GM12878 (cell line): ENCODE measurements at regions not wholly inside any gene's neighbourhood (a gene's known extent, or its start where the extent isn't known, plus 50 kb on each side); places are given as distances from the start of the nearest gene placed in this dataset.

Source experiments
- EP300 ChIP-seq, 2 experiments: fragments of 150-350 bp in 1 of 2; IDR thresholded peaks; 2 replicates each; pipeline ENCODE4 v1.6.1; 2011 to 2012; ENCODE audit warnings: low read depth in 2 of 2, low read length in 2 of 2, borderline replicate concordance in 1 of 2, improper control_type of control experiment in 1 of 2, inconsistent platforms in 1 of 2; ENCODE audit not compliant: control insufficient read depth in 1 of 2
- EZH2 ChIP-seq: IDR thresholded peaks from 2 replicates; pipeline ENCODE4 v1.6.1; 2012; ENCODE audit warnings: low read depth, mild to moderate bottlenecking, control low read depth, inconsistent platforms, low read length, borderline replicate concordance; ENCODE audit not compliant: control insufficient read depth
- NR2C1 ChIP-seq: fragments of 450-650 bp; IDR thresholded peaks from 2 replicates; pipeline ENCODE4 v1.6.1; 2017; ENCODE audit warnings: antibody characterized with exemption, mild to moderate bottlenecking, moderate library complexity
- PAX8 ChIP-seq: fragments of 450-650 bp; IDR thresholded peaks from 2 replicates; pipeline ENCODE4 v1.6.1; 2017; ENCODE audit warnings: mild to moderate bottlenecking, moderate library complexity
- POLR2A ChIP-seq: IDR thresholded peaks from 2 replicates; pipeline ENCODE4 v1.6.1; 2011; ENCODE audit warnings: low read depth, mild to moderate bottlenecking, low read length
- RAD21 ChIP-seq: IDR thresholded peaks from 2 replicates; pipeline ENCODE4 v1.6.1; 2011; ENCODE audit warnings: mild to moderate bottlenecking, low read depth, low read length, moderate library complexity; ENCODE audit not compliant: insufficient read depth
- SP1 ChIP-seq: IDR thresholded peaks from one replicate; pipeline ENCODE4 v1.6.1; 2011; ENCODE audit warnings: low read depth, low read length
- TCF12 ChIP-seq: IDR thresholded peaks from 2 replicates; pipeline ENCODE4 v1.6.1; 2011; ENCODE audit warnings: low read depth, mild to moderate bottlenecking, low read length
- TCF3 ChIP-seq: IDR thresholded peaks from 2 replicates; pipeline ENCODE4 v1.6.1; 2012; ENCODE audit warnings: low read depth, mild to moderate bottlenecking, low read length, borderline replicate concordance; ENCODE audit not compliant: insufficient read depth
- ZBED1 ChIP-seq: IDR thresholded peaks from 2 replicates; pipeline ENCODE4 v1.6.1; 2016; ENCODE audit warnings: borderline replicate concordance
- ZSCAN29 ChIP-seq: fragments of 450-650 bp; IDR thresholded peaks from 2 replicates; pipeline ENCODE4 v1.6.1; 2017; ENCODE audit warnings: mild to moderate bottlenecking, moderate library complexity
- TF ChIP-seq, protein P1 (sequence below), 3 experiments: IDR thresholded peaks in 2 of 3; conservative IDR thresholded peaks in 1 of 3; 2 replicates each; pipeline ENCODE4 v1.5.1; 2011; ENCODE audit warnings: low read depth in 3 of 3, low read length in 3 of 3, mild to moderate bottlenecking in 3 of 3, control low read depth in 2 of 3, moderate library complexity in 2 of 3, inconsistent platforms in 1 of 3, mixed read lengths in 1 of 3; ENCODE audit not compliant: control insufficient read depth in 2 of 3, insufficient read depth in 1 of 3; ENCODE audit errors: extremely low read depth in 1 of 3

DNA sequence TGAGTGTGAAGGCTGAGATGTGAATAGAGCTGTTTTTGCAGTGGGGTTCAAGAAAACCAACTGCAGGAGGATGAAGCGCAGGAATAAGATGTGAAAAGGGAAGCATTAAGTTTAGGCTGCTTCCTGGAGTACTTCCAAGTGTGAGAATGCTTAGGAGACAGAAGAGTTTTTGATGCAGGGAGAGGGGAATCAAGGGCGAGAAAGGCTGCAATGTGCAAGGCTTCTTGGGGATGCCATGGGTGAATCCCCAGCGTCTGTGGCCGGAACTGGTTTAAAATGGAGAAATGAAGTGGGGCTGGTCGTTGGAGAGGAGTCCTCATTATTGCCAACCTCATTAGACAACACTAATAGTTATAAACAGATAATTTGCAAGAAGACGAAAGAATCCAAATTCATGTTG is 764.9 kb downstream of the LIG4 start:
- TF ChIP-seq SP1 (no peak), ZSCAN29 (no peak), POLR2A (no peak), RAD21 (no peak), PAX8 (no peak), ZBED1 (no peak), TCF3 (no peak), EP300 (IDR thresholded peaks at IDR 0.05; ENCODE audit: borderline replicate concordance in 1 of 2, control insufficient read depth in 1 of 2, low read depth in 2 of 2, low read length in 2 of 2) (no peak), EZH2 (no peak), TCF12 (no peak), NR2C1 (no peak)
- TF ChIP-seq, protein P1, sequence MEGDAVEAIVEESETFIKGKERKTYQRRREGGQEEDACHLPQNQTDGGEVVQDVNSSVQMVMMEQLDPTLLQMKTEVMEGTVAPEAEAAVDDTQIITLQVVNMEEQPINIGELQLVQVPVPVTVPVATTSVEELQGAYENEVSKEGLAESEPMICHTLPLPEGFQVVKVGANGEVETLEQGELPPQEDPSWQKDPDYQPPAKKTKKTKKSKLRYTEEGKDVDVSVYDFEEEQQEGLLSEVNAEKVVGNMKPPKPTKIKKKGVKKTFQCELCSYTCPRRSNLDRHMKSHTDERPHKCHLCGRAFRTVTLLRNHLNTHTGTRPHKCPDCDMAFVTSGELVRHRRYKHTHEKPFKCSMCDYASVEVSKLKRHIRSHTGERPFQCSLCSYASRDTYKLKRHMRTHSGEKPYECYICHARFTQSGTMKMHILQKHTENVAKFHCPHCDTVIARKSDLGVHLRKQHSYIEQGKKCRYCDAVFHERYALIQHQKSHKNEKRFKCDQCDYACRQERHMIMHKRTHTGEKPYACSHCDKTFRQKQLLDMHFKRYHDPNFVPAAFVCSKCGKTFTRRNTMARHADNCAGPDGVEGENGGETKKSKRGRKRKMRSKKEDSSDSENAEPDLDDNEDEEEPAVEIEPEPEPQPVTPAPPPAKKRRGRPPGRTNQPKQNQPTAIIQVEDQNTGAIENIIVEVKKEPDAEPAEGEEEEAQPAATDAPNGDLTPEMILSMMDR (IDR thresholded peaks at IDR 0.05 in 2 of 3, conservative IDR thresholded peaks at IDR 0.05 in 1 of 3; ENCODE audit: control insufficient read depth in 2 of 3, extremely low read depth in 1 of 3, insufficient read depth in 1 of 3, low read depth in 3 of 3, low read length in 3 of 3) = no peak
